ENCODE measurements at regions not wholly inside any gene's neighbourhood (a gene's known extent, or its start where the extent isn't known, plus 50 kb on each side); places are given as distances from the start of the nearest gene placed in this dataset.

GRCh38 chr7:52382731-52383130, 652.7 kb upstream of the POM121L12 start:
- no peak for TF ChIP-seq CTCF (IDR thresholded peaks at IDR 0.05)
- no peak for TF ChIP-seq POLR2A (IDR thresholded peaks at IDR 0.05)

Measured in testis (tissue), 2 donors.